Body of pancreas (tissue), 4 donors: ENCODE measurements at regions not wholly inside any gene's neighbourhood (a gene's known extent, or its start where the extent isn't known, plus 50 kb on each side); places are given as distances from the start of the nearest gene placed in this dataset.

Source experiments
- CTCF ChIP-seq, 7 experiments: fragments of 450-650 bp in 4 of 7; fragments of 200-600 bp in 3 of 7; sonication (generic) in 3 of 7; IDR thresholded peaks; one replicate each; pipeline ENCODE4 v1.5.1; 2016 to 2019; ENCODE audit warnings: antibody characterized with exemption in 7 of 7
- POLR2A ChIP-seq, 3 donors: fragments of 450-650 bp; IDR thresholded peaks; one replicate each; pipeline ENCODE4 v1.6.1; 2016; ENCODE audit warnings: antibody characterized with exemption in 3 of 3, mild to moderate bottlenecking in 2 of 3

- TF ChIP-seq CTCF (IDR thresholded peaks at IDR 0.05) = no peak
- no peak for TF ChIP-seq POLR2A (IDR thresholded peaks at IDR 0.05)
Observed at GRCh38 chr5:98638111-98638510, 135.4 kb upstream of the RGMB start.
